ENCODE measurements at regions not wholly inside any gene's neighbourhood (a gene's known extent, or its start where the extent isn't known, plus 50 kb on each side); places are given as distances from the start of the nearest gene placed in this dataset.

DNA sequence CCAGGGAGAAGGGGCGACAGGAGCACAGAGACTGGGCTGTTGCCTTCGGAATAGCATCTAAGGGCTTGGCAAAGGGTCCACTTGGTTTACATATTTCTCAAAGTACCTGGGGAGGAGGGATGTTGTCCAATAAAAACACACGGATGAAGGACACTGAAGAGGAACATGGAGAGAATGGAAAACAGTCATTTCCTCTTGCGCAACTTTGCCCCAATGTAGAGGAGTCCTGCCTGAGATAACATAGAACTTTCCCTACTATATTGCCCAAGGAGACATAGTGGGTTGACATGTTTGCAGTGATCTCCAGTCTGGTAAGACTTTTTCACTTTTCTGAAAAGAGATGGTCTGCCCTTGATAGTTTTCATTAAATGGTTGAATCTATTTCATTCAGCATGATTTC, 468.8 kb upstream of the SUCLG2 start:
- H3K36me3 ChIP-seq (replicated peaks; ENCODE audit: control insufficient read depth, insufficient read depth, low read length), result no peaks in the 10 kb centered on the region
- H3K4me3 ChIP-seq (ENCODE audit: insufficient read depth, low read depth, low read length), result no peak overlapping the region
- no peaks in the 10 kb centered on the region for H3K27me3 ChIP-seq (ENCODE audit: control insufficient read depth, insufficient read depth, low read length)
- no peak for DNase-seq

DNA sequence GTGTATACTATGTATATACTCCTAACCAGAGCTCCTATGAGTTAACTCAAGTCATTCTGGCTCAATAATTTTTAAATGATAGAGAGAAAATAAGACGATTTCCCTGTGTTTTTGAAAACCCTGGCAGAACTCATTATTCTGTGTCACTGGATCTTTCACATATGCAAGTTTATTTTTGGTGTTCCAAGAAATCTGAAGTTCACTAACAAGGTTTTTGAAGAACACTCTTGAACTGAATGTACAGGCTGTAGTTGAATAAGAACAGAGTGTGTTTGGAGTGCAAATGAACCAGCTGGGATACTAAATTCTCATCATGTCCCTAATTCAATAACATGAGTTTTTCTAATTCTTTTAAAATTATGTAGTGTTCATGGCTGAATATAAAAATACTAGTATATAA, 466.9 kb upstream of the SUCLG2 start:
- Histone ChIP-seq H3K36me3 (replicated peaks; ENCODE audit: control insufficient read depth, insufficient read depth, low read length) (no peaks in the 10 kb centered on the region), H3K27me3 (ENCODE audit: control insufficient read depth, insufficient read depth, low read length) (no peaks in the 10 kb centered on the region), H3K4me3 (ENCODE audit: insufficient read depth, low read depth, low read length) (no peak overlapping the region)
- no peak for DNase-seq

DNA sequence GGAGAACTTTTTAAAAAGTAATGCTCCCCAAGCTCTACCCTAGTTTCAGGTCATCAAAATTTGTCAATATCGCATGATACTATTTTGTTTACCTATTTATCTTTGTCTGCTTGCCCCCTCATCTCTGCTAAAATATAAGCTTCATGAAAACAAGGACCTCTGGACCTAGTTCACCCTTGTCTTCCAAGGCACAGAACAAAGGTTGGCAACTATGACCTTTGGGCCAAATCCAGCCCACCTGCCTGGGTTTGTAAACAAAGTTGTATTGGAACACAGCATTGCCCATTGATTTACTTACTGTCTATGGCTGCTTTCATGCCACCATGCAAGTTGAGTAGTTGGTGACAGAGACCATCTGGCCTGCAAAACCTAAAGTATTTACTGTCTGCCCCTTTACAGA, 462.2 kb upstream of the SUCLG2 start:
- no peak overlapping the region for H3K4me3 ChIP-seq (ENCODE audit: insufficient read depth, low read depth, low read length)
- H3K36me3 ChIP-seq (replicated peaks; ENCODE audit: control insufficient read depth, insufficient read depth, low read length), result no peaks in the 10 kb centered on the region
- H3K27me3 ChIP-seq (ENCODE audit: control insufficient read depth, insufficient read depth, low read length), result no peaks in the 10 kb centered on the region
- DNase-seq, result no peak

- Histone ChIP-seq H3K4me3 (ENCODE audit: insufficient read depth, low read depth, low read length) (no peak overlapping the region), H3K27me3 (ENCODE audit: control insufficient read depth, insufficient read depth, low read length) (no peaks in the 10 kb centered on the region), H3K36me3 (replicated peaks; ENCODE audit: control insufficient read depth, insufficient read depth, low read length) (no peaks in the 10 kb centered on the region)
- DNase-seq, result no peak
Observed at GRCh38 chr3:68103811-68104210, 449.4 kb upstream of the SUCLG2 start.

DNA sequence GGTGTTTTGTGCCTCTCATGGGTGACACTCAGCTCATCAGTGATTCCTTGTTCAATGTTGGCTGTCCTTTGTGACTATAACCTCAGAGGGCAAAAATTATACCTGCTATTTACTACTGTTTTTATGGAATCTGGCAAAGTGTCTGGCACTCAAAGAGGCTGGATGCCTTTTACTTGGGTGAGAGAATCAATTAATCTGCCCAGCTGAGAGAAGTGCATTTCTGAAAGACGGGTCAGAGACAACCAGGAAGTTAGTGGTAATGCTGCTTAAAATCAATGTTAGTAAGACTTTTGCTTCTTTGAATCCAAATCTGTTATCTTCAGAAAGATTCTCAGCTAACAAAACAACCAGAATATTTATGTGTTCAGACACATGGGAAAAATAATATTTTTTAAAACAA, 436.2 kb upstream of the SUCLG2 start:
- Histone ChIP-seq H3K27me3 (ENCODE audit: control insufficient read depth, insufficient read depth, low read length) (no peaks in the 10 kb centered on the region), H3K4me3 (ENCODE audit: insufficient read depth, low read depth, low read length) (no peak overlapping the region), H3K36me3 (replicated peaks; ENCODE audit: control insufficient read depth, insufficient read depth, low read length) (no peaks in the 10 kb centered on the region)
- no peak for DNase-seq

- Histone ChIP-seq H3K4me3 (ENCODE audit: insufficient read depth, low read depth, low read length) (no peak overlapping the region), H3K27me3 (ENCODE audit: control insufficient read depth, insufficient read depth, low read length) (no peaks in the 10 kb centered on the region), H3K36me3 (replicated peaks; ENCODE audit: control insufficient read depth, insufficient read depth, low read length) (no peaks in the 10 kb centered on the region)
- DNase-seq, result no peak
Observed at GRCh38 chr3:68089572-68090011, 435.2 kb upstream of the SUCLG2 start.

DNA sequence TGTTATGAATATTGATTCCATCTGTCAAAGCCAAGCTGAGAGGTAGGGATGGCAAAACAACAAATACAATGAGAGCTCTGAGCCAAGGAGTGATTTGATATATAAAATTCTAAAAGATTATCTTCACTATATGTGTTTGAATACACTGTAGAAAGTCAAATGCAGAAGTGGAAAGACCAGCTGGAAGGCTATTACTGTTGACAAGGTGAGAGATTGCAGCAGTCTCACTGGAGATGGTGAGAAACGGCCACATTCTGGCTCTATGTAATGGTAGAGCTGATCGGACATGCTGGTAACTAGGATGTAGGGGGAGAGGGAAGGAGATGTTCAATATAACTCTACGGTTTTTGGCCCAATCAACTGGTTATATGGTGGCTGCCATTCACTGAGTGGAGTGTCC, 434.2 kb upstream of the SUCLG2 start:
- Histone ChIP-seq H3K4me3 (ENCODE audit: insufficient read depth, low read depth, low read length) (no peak overlapping the region), H3K27me3 (ENCODE audit: control insufficient read depth, insufficient read depth, low read length) (no peaks in the 10 kb centered on the region), H3K36me3 (replicated peaks; ENCODE audit: control insufficient read depth, insufficient read depth, low read length) (no peaks in the 10 kb centered on the region)
- DNase-seq, result no peak

- Histone ChIP-seq H3K36me3 (replicated peaks; ENCODE audit: control insufficient read depth, insufficient read depth, low read length) (no peaks in the 10 kb centered on the region), H3K27me3 (ENCODE audit: control insufficient read depth, insufficient read depth, low read length) (no peaks in the 10 kb centered on the region), H3K4me3 (ENCODE audit: insufficient read depth, low read depth, low read length) (no peak overlapping the region)
- no peak for DNase-seq
Observed at GRCh38 chr3:68088216-68088615, 433.8 kb upstream of the SUCLG2 start.

- Histone ChIP-seq H3K4me3 (ENCODE audit: insufficient read depth, low read depth, low read length) (no peak overlapping the region), H3K36me3 (replicated peaks; ENCODE audit: control insufficient read depth, insufficient read depth, low read length) (no peaks in the 10 kb centered on the region), H3K27me3 (ENCODE audit: control insufficient read depth, insufficient read depth, low read length) (no peaks in the 10 kb centered on the region)
- DNase-seq, result no peak
Observed at GRCh38 chr3:68072062-68072461, 417.6 kb upstream of the SUCLG2 start.

DNA sequence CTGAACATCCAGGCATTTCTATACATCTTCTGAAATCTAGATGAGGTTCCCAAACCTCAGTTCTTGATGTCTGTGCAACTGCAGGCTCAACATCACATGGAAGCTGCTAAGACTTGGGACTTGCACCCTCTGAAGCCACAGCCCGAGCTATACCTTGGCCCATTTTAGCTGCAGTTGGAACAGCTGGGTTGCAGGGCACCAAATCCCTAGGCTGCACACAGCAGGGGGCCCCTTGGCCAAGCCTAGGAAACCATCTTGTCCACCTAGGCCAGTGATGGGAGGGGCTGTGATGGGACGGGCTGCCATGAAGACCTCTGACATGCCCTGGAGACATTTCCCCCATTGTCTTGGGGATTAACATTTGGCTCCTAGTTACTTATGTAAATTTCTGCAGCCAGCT, 415.8 kb upstream of the SUCLG2 start:
- H3K27me3 ChIP-seq (ENCODE audit: control insufficient read depth, insufficient read depth, low read length), result no peaks in the 10 kb centered on the region
- DNase-seq, result no peak

DNA sequence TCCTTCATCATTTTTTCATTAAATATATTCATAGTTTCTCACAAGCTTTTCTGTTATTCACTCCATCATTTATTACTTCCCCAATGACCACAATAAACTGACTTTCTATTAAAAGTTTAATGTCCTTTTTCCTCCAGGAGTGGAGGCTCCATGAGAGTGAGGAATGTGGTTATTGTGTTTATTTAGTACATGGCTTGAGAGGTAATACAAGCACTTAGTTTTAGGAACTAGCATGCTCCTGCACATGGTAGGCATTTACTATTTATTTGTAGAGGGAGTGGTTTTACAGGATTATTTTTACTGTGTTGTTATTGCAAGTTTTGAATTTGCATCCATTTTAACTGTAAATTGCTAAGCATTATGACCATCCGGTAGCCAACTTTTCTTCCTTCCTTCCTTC, 412.9 kb upstream of the SUCLG2 start:
- no peak for DNase-seq
- Histone ChIP-seq H3K27me3 (ENCODE audit: control insufficient read depth, insufficient read depth, low read length) (no peaks in the 10 kb centered on the region), H3K36me3 (replicated peaks; ENCODE audit: control insufficient read depth, insufficient read depth, low read length) (no peaks in the 10 kb centered on the region)

More for the DNA sequence above, 415.8 kb upstream of the SUCLG2 start:
- Histone ChIP-seq H3K36me3 (replicated peaks; ENCODE audit: control insufficient read depth, insufficient read depth, low read length) (no peaks in the 10 kb centered on the region), H3K4me3 (ENCODE audit: insufficient read depth, low read depth, low read length) (no peak overlapping the region)

DNA sequence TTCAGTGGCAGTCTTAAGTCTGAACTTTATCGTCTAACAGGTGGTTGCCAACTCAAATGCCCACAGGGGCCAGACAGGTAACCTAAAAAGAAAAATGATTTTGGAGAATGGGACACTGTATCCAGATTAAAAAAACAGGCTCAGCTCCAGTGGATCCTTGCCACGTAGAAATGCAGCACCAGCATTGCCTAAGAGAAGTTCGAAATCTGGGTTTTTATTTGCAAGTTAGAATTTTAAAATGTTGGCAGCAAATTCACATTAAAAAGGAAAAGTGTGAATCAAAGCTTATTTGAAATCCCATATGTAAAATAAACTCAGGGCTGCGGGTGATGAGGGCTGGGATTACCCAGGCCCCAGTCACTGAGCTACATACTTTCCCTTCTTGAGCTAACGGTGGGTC, 408.5 kb upstream of the SUCLG2 start:
- no peak for DNase-seq
- no peaks in the 10 kb centered on the region for H3K36me3 ChIP-seq (replicated peaks; ENCODE audit: control insufficient read depth, insufficient read depth, low read length)
- no peak overlapping the region for H3K4me3 ChIP-seq (ENCODE audit: insufficient read depth, low read depth, low read length)
- no peaks in the 10 kb centered on the region for H3K27me3 ChIP-seq (ENCODE audit: control insufficient read depth, insufficient read depth, low read length)

More for the DNA sequence above, 412.9 kb upstream of the SUCLG2 start:
- no peak overlapping the region for H3K4me3 ChIP-seq (ENCODE audit: insufficient read depth, low read depth, low read length)

DNA sequence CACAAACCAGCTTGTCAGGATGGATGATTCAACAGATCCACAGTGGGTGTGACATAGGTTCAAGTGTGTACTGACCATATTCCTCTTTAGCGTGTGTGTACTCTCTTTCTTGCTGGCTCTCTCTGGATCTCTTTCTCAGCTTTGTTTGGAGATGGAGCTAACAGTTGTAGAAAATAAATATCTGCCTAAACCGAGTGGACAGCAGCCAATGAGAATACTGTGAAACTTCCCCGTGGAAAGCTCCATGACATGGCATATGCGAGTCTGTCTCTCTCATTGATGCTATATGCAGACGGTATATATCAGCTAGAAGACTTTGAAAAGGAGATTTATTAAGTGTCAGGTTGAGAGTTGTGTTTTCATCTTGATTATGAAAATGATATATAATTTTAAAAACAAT, 406.5 kb upstream of the SUCLG2 start:
- no peaks in the 10 kb centered on the region for H3K36me3 ChIP-seq (replicated peaks; ENCODE audit: control insufficient read depth, insufficient read depth, low read length)
- H3K4me3 ChIP-seq (ENCODE audit: insufficient read depth, low read depth, low read length), result no peak overlapping the region
- no peak for DNase-seq
- no peaks in the 10 kb centered on the region for H3K27me3 ChIP-seq (ENCODE audit: control insufficient read depth, insufficient read depth, low read length)

DNA sequence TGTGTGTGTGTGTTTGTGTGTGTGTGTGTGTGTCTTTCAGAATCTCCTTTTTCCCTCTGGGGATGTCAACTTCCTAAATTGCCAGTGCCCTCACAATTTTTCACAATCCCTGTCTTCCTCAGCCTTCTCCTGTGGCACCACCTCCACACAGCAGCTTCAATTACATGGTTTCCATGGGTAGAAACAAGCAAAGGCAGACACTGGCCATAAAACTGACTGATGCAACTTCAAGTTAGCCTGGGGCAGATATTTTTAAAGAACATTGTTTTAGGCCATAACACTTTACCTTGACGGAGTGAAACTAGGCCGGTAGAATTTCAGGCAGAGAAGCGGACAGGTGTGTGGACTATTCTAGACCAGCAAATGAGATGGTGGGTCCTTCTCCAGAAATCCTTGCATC, 405.8 kb upstream of the SUCLG2 start:
- H3K27me3 ChIP-seq (ENCODE audit: control insufficient read depth, insufficient read depth, low read length), result no peaks in the 10 kb centered on the region
- H3K4me3 ChIP-seq (ENCODE audit: insufficient read depth, low read depth, low read length), result no peak overlapping the region
- H3K36me3 ChIP-seq (replicated peaks; ENCODE audit: control insufficient read depth, insufficient read depth, low read length), result no peaks in the 10 kb centered on the region
- no peak for DNase-seq

GRCh38 chr3:68059628-68060152, 405.3 kb upstream of the SUCLG2 start:
- Histone ChIP-seq H3K36me3 (replicated peaks; ENCODE audit: control insufficient read depth, insufficient read depth, low read length) (no peaks in the 10 kb centered on the region), H3K27me3 (ENCODE audit: control insufficient read depth, insufficient read depth, low read length) (no peaks in the 10 kb centered on the region), H3K4me3 (ENCODE audit: insufficient read depth, low read depth, low read length) (no peak overlapping the region)
- DNase-seq, result no peak

DNA sequence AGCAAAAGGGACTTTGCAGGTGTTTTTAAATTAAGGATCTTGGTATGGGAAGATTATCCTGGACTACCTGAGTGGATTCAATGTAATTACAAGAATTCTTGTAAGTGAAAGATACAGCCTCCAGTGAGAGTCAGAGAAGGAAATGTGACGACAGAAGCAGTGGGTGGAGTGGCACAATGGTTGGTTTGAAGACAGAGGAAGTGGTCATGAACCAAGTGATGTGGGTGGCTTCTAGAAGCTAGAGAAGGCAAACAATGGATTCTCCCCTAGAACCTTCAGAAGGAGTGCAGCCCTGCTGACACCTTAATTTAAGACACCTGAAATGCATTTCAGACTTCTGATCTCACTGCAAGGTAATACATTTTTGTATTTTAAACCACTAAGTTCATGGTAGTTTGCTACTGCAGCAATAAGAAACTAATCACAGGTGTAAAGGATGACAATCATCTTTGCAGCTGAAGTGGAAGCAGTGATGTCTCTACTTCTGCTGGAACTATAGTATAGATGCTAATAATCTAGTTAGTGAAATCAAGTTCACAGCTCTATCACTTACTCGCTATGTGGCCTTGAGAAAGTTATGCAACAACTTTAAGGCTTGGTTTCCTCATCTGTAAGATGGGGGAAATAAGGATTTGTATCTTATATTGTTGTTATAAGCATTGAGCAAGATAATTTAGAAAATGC, 403.4 kb upstream of the SUCLG2 start:
- Histone ChIP-seq H3K27me3 (ENCODE audit: control insufficient read depth, insufficient read depth, low read length) (no peaks in the 10 kb centered on the region), H3K4me3 (ENCODE audit: insufficient read depth, low read depth, low read length) (no peak overlapping the region), H3K36me3 (replicated peaks; ENCODE audit: control insufficient read depth, insufficient read depth, low read length) (no peaks in the 10 kb centered on the region)
- no peak for DNase-seq

All from H7 (cell line).